ENCODE measurements at regions not wholly inside any gene's neighbourhood (a gene's known extent, or its start where the extent isn't known, plus 50 kb on each side); places are given as distances from the start of the nearest gene placed in this dataset.

DNA sequence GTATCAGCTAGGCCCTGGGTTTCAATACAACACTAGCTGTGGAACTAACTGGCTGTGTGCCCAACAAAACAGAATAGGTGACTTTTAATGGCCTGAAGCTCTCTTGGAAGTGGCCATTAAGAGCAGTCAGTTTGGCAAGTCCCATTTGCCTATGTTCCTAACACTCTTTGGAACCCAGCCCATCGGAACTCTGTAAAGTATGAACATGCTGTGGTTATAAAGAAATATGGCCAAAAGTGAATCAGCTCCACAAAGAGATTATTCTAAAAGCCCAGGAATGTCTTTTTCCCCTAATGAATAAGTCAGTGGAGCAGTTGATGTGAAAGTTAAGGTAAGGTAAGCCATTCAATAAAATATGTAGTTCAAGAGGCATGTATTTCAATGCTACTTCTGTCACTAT, 223.7 kb upstream of the ADAMTS5 start:
- Histone ChIP-seq H3K4me2 (ENCODE audit: insufficient read depth, low read length) (no peak overlapping the region), H3K4me1 (replicated peaks in 1 of 2; ENCODE audit: control insufficient read depth in 2 of 2, insufficient read depth in 2 of 2, low read length in 2 of 2) (no peaks in the 10 kb centered on the region), H3K27ac (ENCODE audit: extremely low read depth, low read depth, low read length) (no peak overlapping the region), H3K9me3 (replicated peaks; ENCODE audit: control insufficient read depth, insufficient read depth, low read depth, low read length) (peaks cover 2% of the 10 kb centered on the region; the same call in 1 of the 2 replicates), H3K9ac (ENCODE audit: insufficient read depth in 1 of 2, low read depth in 2 of 2, low read length in 2 of 2) (no peak overlapping the region), H3K4me3 (no peak overlapping the region), H2AFZ (ENCODE audit: low read depth, low read length) (no peak overlapping the region), H3K79me2 (ENCODE audit: control insufficient read depth, insufficient read depth, low read length) (no peaks in the 10 kb centered on the region), H3K9me1 (ENCODE audit: control insufficient read depth, insufficient read depth, low read length) (no peaks in the 10 kb centered on the region), H3K36me3 (ENCODE audit: control insufficient read depth, insufficient read depth, low read length) (no peaks in the 10 kb centered on the region), H4K20me1 (replicated peaks; ENCODE audit: control insufficient read depth, insufficient read depth, low read length) (no peaks in the 10 kb centered on the region), H3K27me3 (ENCODE audit: control insufficient read depth in 2 of 2, insufficient read depth in 2 of 2, low read length in 2 of 2) (no peaks in the 10 kb centered on the region)
- 0% methylated on average over 1 of the region's 1 CpG for WGBS (ENCODE audit: insufficient coverage, low coverage, missing lambda C conversion rate)
- in situ Hi-C loops (cut with MboI) (no loop called here), intact Hi-C loops (cut with micrococcal nuclease) (no loop called here)
- POLR2A ChIA-PET, result no interaction called here
- FAIRE-seq, result no peak
- DNase-seq (ENCODE audit: extremely low read depth in 1 of 4, low spot score in 3 of 4), result no peak
- no peak for TF ChIP-seq ZNF347 (CRISPR knock-in tag; IDR thresholded peaks at IDR 0.05; ENCODE audit: low read depth)
- no peak for TF ChIP-seq PHF8 (IDR thresholded peaks at IDR 0.05; ENCODE audit: borderline replicate concordance, low read length)
- TF ChIP-seq POLR2H (tag; IDR thresholded peaks at IDR 0.05; ENCODE audit: low read depth), result no peak
- TF ChIP-seq PRMT5 (CRISPR knock-in tag; IDR thresholded peaks at IDR 0.05), result no peak
- TF ChIP-seq, protein P1, sequence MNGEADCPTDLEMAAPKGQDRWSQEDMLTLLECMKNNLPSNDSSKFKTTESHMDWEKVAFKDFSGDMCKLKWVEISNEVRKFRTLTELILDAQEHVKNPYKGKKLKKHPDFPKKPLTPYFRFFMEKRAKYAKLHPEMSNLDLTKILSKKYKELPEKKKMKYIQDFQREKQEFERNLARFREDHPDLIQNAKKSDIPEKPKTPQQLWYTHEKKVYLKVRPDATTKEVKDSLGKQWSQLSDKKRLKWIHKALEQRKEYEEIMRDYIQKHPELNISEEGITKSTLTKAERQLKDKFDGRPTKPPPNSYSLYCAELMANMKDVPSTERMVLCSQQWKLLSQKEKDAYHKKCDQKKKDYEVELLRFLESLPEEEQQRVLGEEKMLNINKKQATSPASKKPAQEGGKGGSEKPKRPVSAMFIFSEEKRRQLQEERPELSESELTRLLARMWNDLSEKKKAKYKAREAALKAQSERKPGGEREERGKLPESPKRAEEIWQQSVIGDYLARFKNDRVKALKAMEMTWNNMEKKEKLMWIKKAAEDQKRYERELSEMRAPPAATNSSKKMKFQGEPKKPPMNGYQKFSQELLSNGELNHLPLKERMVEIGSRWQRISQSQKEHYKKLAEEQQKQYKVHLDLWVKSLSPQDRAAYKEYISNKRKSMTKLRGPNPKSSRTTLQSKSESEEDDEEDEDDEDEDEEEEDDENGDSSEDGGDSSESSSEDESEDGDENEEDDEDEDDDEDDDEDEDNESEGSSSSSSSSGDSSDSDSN (IDR thresholded peaks at IDR 0.05; ENCODE audit: borderline replicate concordance in 1 of 2, low read depth in 2 of 2, low read length in 2 of 2), result no peak
- no peak for TF ChIP-seq ASH1L (IDR thresholded peaks at IDR 0.05; ENCODE audit: borderline replicate concordance, low read depth, partially characterized antibody)
- CTCF ChIA-PET (ENCODE audit: low intra/inter-chr PET ratio), result no interaction called here
- no peak for ATAC-seq
- no TSS peak for BruUV-seq (replicated peaks)
